Natural killer cell (primary cell): ENCODE measurements at regions not wholly inside any gene's neighbourhood (a gene's known extent, or its start where the extent isn't known, plus 50 kb on each side); places are given as distances from the start of the nearest gene placed in this dataset.

Source experiments
- ATAC-seq, 3 donors: fragments of 150-1000 bp in 2 of 3; fragments of 200-7000 bp in 1 of 3; cut with Tn5 transposase; 1 replicate in 1 of 3; 2 replicates in 2 of 3; pipeline ENCODE4 v1.10.0; 2021; ENCODE audit warnings: mild to moderate bottlenecking in 2 of 3, moderate library complexity in 2 of 3
- DNase-seq, 2 donors: peaks; one replicate each; pipeline versions ENCODE4 v3.0.0 to v3.0.0-alpha.2; 2013 to 2021; ENCODE audit warnings: mixed read lengths in 1 of 2
- H3K27ac ChIP-seq: one replicate; pipeline ENCODE4 v1.5.1; 2013; ENCODE audit warnings: mild to moderate bottlenecking, low read length
- H3K27me3 ChIP-seq: one replicate; pipeline ENCODE4 v1.6.1; 2013; ENCODE audit warnings: low read length; ENCODE audit not compliant: control insufficient read depth, insufficient read depth
- H3K36me3 ChIP-seq: one replicate; pipeline ENCODE4 v1.6.1; 2013; ENCODE audit warnings: low read length; ENCODE audit not compliant: control insufficient read depth, insufficient read depth
- H3K4me1 ChIP-seq: one replicate; pipeline ENCODE4 v1.6.1; 2013; ENCODE audit warnings: low read length; ENCODE audit not compliant: control insufficient read depth, insufficient read depth
- H3K4me3 ChIP-seq: one replicate; pipeline ENCODE4 v1.5.1; 2013; ENCODE audit warnings: low read length
- H3K9me3 ChIP-seq: one replicate; pipeline ENCODE4 v1.6.1; 2013; ENCODE audit warnings: low read length; ENCODE audit not compliant: control insufficient read depth, insufficient read depth
- H3K27ac Mint-ChIP-seq, 2 donors: one replicate each; pipeline ENCODE4 v1.8.0; 2022; ENCODE audit warnings: mild to moderate bottlenecking in 2 of 2, mixed read lengths in 2 of 2, moderate library complexity in 1 of 2
- H3K27me3 Mint-ChIP-seq, 2 donors: one replicate each; pipeline ENCODE4 v1.8.0; 2022; ENCODE audit warnings: low read depth in 2 of 2, mixed read lengths in 2 of 2
- H3K36me3 Mint-ChIP-seq: one replicate; pipeline ENCODE4 v1.8.0; 2022; ENCODE audit warnings: mixed read lengths
- H3K4me1 Mint-ChIP-seq, 2 donors: one replicate each; pipeline ENCODE4 v1.8.0; 2022; ENCODE audit warnings: mixed read lengths in 2 of 2
- H3K4me3 Mint-ChIP-seq: one replicate; pipeline ENCODE4 v1.8.0; 2022; ENCODE audit warnings: mild to moderate bottlenecking, moderate library complexity, mixed read lengths
- H3K9me3 Mint-ChIP-seq, 2 donors: one replicate each; pipeline ENCODE4 v1.8.0; 2022; ENCODE audit warnings: mixed read lengths in 2 of 2
- CTCF ChIP-seq: fragments of 200-600 bp; IDR thresholded peaks from one replicate; pipeline ENCODE4 v1.8.0; 2022; ENCODE audit warnings: antibody characterized with exemption
- WGBS: methylation state at CpG from one replicate; pipeline ENCODE4 v1.1.7; 2013; ENCODE audit warnings: missing lambda C conversion rate; ENCODE audit not compliant: insufficient coverage; 5-methylcytosine and 5-hydroxymethylcytosine counted together
- intact Hi-C: fragments of 100-400 bp; cut with micrococcal nuclease; formaldehyde crosslinking; loops from one replicate; pipeline ENCODE4 v1.14.2; 2022

- 44% methylated on average over 2 of the region's 2 CpGs for WGBS
- Histone ChIP-seq H3K4me3 (no peak overlapping the region), H3K4me1 (no peaks in the 10 kb centered on the region), H3K9me3 (no peaks in the 10 kb centered on the region), H3K27me3 (no peaks in the 10 kb centered on the region), H3K36me3 (no peaks in the 10 kb centered on the region), H3K27ac (no peak overlapping the region)
- ATAC-seq (no peak), DNase-seq (no peak)
- H3K9me3 Mint-ChIP-seq = peaks cover 6 to 9% of the 10 kb centered on the region in 2 donors
- no peaks in the 10 kb centered on the region for H3K36me3 Mint-ChIP-seq
- TF ChIP-seq CTCF = no peak
- H3K27ac Mint-ChIP-seq = no peak overlapping the region
- H3K27me3 Mint-ChIP-seq = no peaks in the 10 kb centered on the region
- intact Hi-C loops = no loop called here
- H3K4me3 Mint-ChIP-seq = no peak overlapping the region
- H3K4me1 Mint-ChIP-seq = no peaks in the 10 kb centered on the region
Observed at GRCh38 chr7:17456541-17456940, 158.1 kb downstream of the AHR start.

DNA sequence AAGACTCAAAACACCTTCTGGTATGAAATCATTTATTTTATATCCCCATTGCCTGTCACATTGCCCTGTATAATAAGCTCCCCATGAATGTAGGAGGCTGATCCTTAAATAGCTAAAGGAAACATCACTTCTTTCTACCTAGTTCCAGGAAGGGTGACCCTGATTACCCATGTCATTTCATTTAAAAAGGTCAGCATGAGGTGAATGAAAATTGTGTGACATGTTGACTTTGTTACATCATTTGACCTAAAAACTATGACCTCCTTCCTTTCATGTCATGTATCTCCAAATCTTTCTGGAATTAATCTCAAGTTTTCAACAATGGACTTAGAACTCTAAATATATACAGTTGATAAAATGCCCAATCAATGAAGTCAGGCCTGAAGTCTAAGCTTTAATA, 161.5 kb downstream of the AHR start:
- Histone ChIP-seq H3K27ac (no peak overlapping the region), H3K4me3 (no peak overlapping the region), H3K36me3 (no peaks in the 10 kb centered on the region), H3K27me3 (no peaks in the 10 kb centered on the region), H3K9me3 (no peaks in the 10 kb centered on the region), H3K4me1 (peaks cover 5% of the 10 kb centered on the region)
- no peaks in the 10 kb centered on the region for H3K27me3 Mint-ChIP-seq
- no peak for DNase-seq
- no peak for ATAC-seq
- no peak overlapping the region for H3K27ac Mint-ChIP-seq
- peaks cover 0 to 5% of the 10 kb centered on the region in 2 donors for H3K4me1 Mint-ChIP-seq
- no peaks in the 10 kb centered on the region for H3K36me3 Mint-ChIP-seq
- TF ChIP-seq CTCF = no peak
- intact Hi-C loops = no loop called here
- H3K4me3 Mint-ChIP-seq = no peak overlapping the region
- peaks cover 5 to 9% of the 10 kb centered on the region in 2 donors for H3K9me3 Mint-ChIP-seq

GRCh38 chr7:17460665-17461064, 162.2 kb downstream of the AHR start:
- DNase-seq (no peak), ATAC-seq (no peak)
- no peaks in the 10 kb centered on the region for H3K27me3 Mint-ChIP-seq
- peaks cover 5 to 9% of the 10 kb centered on the region in 2 donors for H3K9me3 Mint-ChIP-seq
- Histone ChIP-seq H3K4me1 (peaks cover 5% of the 10 kb centered on the region), H3K36me3 (no peaks in the 10 kb centered on the region), H3K27me3 (no peaks in the 10 kb centered on the region), H3K27ac (no peak overlapping the region), H3K4me3 (no peak overlapping the region), H3K9me3 (no peaks in the 10 kb centered on the region)
- 86% methylated on average over 3 of the region's 4 CpGs for WGBS
- no peak overlapping the region for H3K4me3 Mint-ChIP-seq
- peaks cover 0 to 5% of the 10 kb centered on the region in 2 donors for H3K4me1 Mint-ChIP-seq
- no peaks in the 10 kb centered on the region for H3K36me3 Mint-ChIP-seq
- no peak overlapping the region for H3K27ac Mint-ChIP-seq
- TF ChIP-seq CTCF = no peak
- intact Hi-C loops = no loop called here

DNA sequence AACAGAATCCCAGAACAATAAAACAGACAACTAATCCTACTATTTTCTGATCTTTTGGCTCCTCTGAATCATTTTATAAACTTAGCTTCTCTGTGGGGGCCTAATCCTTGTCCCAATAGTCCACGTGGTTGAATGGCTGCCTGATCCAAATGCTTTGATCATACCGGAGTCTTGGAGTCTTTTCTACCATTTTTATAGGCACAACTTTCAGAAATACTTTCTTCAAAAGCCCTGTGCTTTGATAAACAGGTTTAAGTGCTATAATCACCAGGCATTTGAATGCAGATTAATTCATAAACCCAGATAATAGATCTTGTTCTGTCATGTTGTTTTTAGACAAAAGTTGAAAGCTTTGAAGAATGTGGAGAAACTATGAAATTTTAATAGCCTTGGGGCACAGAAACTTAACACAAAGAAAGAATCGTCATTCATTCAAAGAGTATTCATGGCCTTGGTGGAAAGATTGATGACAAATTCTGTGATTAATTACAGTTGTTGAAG, 163.7 kb downstream of the AHR start:
- no peak for TF ChIP-seq CTCF
- Mint-ChIP-seq H3K27me3 (no peaks in the 10 kb centered on the region), H3K27ac (no peak overlapping the region), H3K36me3 (no peaks in the 10 kb centered on the region), H3K9me3 (peaks cover 5 to 9% of the 10 kb centered on the region in 2 donors), H3K4me1 (peaks cover 0 to 5% of the 10 kb centered on the region in 2 donors), H3K4me3 (no peak overlapping the region)
- H3K36me3 ChIP-seq = no peaks in the 10 kb centered on the region
- DNase-seq (no peak), ATAC-seq (no peak)
- peaks cover 5% of the 10 kb centered on the region for H3K4me1 ChIP-seq
- 90% methylated on average over 3 of the region's 3 CpGs for WGBS
- no peaks in the 10 kb centered on the region for H3K27me3 ChIP-seq
- intact Hi-C loops = no loop called here
- H3K4me3 ChIP-seq = no peak overlapping the region
- no peak overlapping the region for H3K27ac ChIP-seq
- no peaks in the 10 kb centered on the region for H3K9me3 ChIP-seq
